Cardiac muscle cell (in vitro differentiated cells and primary cell): ENCODE measurements at regions not wholly inside any gene's neighbourhood (a gene's known extent, or its start where the extent isn't known, plus 50 kb on each side); places are given as distances from the start of the nearest gene placed in this dataset.

ENCODE experiments used
- DNase-seq, 2 donors: peaks; one replicate each; pipeline versions ENCODE4 v3.0.0 to v3.0.0-alpha.2; 2010 to 2017; ENCODE audit warnings: low read depth in 1 of 2, low spot score in 1 of 2
- H3K27ac ChIP-seq: fragments of 200-600 bp; sonication (generic); 2 replicates; pipeline ENCODE4 v1.5.1; 2016
- H3K27me3 ChIP-seq: fragments of 200-600 bp; sonication (generic); 2 replicates; pipeline ENCODE4 v1.6.0; 2016; ENCODE audit warnings: control low read depth
- H3K36me3 ChIP-seq: fragments of 200-600 bp; sonication (generic); 2 replicates; pipeline ENCODE4 v1.5.1; 2016; ENCODE audit warnings: control low read depth
- H3K4me1 ChIP-seq: fragments of 200-600 bp; sonication (generic); 2 replicates; pipeline ENCODE4 v1.8.1; 2017; ENCODE audit warnings: low read depth, mild to moderate bottlenecking, mixed run types
- H3K4me3 ChIP-seq: fragments of 200-600 bp; sonication (generic); 2 replicates; pipeline ENCODE4 v1.5.1; 2016; ENCODE audit warnings: mild to moderate bottlenecking
- H3K9me3 ChIP-seq: fragments of 200-600 bp; sonication (generic); 2 replicates; pipeline ENCODE4 v1.5.1; 2017; ENCODE audit warnings: low read depth, mild to moderate bottlenecking, control low read depth
- TF ChIP-seq, protein P1 (sequence below): IDR thresholded peaks from 2 replicates; pipeline ENCODE4 v1.5.1; 2012; ENCODE audit warnings: low read depth, mild to moderate bottlenecking, low read length

DNA sequence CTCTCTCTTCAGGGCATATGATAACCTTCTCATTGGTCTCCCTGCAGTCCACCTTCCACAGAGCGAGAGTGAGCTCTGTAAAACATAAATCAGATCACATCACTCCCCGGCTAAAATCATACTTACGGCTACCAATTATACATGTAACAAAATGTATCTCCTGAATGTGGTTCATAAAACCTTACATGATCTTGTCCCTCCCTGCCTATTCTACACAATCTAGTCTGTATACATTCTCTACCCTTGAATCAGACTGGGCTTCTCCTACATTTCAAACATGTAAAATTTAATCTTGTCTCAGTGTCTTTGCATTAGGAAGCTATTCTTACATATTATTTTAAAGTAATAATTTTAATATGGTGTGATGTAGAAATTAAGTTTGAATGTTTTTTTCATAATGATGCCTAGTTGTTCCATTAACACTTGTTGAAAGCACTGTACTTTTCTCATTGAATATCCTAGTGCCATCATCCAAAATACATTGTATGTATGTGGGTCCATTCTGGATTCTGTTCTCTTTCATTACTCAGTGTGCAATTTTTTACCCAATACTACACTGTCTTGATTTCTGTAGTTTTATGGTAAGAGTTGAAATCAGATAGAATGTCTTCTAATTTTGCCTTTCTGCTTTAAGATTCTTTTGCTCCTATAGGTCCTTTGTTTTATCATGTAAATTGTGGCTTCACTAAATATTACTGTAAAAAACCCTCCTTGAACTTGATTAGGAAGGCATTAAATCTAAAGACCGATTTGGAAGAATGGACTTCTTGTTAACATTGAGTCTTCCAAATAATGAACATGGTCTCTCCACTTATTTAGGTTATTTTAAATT lies 403.3 kb upstream of the EPHA7 start:
- no peak overlapping the region for H3K4me3 ChIP-seq
- H3K9me3 ChIP-seq: no peaks in the 10 kb centered on the region
- TF ChIP-seq, protein P1, sequence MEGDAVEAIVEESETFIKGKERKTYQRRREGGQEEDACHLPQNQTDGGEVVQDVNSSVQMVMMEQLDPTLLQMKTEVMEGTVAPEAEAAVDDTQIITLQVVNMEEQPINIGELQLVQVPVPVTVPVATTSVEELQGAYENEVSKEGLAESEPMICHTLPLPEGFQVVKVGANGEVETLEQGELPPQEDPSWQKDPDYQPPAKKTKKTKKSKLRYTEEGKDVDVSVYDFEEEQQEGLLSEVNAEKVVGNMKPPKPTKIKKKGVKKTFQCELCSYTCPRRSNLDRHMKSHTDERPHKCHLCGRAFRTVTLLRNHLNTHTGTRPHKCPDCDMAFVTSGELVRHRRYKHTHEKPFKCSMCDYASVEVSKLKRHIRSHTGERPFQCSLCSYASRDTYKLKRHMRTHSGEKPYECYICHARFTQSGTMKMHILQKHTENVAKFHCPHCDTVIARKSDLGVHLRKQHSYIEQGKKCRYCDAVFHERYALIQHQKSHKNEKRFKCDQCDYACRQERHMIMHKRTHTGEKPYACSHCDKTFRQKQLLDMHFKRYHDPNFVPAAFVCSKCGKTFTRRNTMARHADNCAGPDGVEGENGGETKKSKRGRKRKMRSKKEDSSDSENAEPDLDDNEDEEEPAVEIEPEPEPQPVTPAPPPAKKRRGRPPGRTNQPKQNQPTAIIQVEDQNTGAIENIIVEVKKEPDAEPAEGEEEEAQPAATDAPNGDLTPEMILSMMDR: no peak
- no peaks in the 10 kb centered on the region for H3K27me3 ChIP-seq
- no peaks in the 10 kb centered on the region for H3K36me3 ChIP-seq
- peaks cover 9% of the 10 kb centered on the region for H3K4me1 ChIP-seq
- DNase-seq: no peak
- H3K27ac ChIP-seq: no peak overlapping the region

DNA sequence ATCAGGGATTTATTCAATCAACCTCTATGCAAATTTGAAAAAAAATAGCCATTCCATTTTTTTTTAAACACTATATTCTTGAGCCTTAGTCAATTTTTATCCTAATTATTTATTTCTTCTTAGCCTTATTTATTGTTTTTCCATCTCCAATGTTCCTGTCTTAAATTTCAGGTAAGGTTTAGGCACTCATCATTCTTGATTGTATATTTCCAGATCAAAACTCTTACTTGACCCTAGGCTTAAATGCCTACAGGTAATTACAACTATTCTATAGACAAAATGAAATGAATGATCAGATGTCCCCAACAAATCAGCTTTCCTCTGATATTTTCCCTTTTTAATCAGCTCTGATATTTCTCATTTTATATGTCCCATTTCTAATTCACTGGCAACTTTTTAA lies 402.6 kb upstream of the EPHA7 start:
- Histone ChIP-seq H3K4me3 (no peak overlapping the region), H3K27ac (no peak overlapping the region), H3K9me3 (no peaks in the 10 kb centered on the region), H3K36me3 (no peaks in the 10 kb centered on the region), H3K4me1 (peaks cover 9% of the 10 kb centered on the region), H3K27me3 (no peaks in the 10 kb centered on the region)
- TF ChIP-seq, protein P1: no peak
- no peak for DNase-seq

DNA sequence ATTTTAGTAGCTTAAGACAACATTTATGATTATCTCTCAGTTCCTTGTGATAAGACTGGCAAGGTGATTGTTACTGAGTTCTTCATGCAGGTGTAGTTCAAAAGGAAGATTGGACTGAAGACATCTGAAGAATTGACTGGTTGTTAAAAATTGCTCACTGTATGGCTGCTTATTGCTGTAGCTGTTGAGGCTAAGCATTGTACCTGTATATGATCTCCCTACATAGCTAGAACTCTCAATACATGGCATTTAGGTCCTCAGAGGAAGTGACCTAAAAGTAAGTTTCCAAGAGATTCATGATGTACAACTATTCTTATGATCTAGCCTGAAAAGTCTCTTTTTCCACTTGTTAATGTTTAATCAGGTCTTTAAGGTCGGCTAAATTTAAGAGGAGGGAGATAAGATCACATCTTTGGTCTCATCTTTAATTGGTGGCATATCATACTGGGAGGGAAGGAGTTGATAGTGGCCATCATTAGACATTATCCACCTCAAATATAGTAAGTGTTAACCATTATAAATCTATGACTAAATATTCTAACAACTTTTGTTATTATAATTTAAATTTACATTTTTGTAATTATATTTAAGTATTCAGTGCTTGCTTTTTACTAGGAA lies 401.2 kb upstream of the EPHA7 start:
- TF ChIP-seq, protein P1: no peak
- DNase-seq: no peak
- no peak overlapping the region for H3K27ac ChIP-seq

DNA sequence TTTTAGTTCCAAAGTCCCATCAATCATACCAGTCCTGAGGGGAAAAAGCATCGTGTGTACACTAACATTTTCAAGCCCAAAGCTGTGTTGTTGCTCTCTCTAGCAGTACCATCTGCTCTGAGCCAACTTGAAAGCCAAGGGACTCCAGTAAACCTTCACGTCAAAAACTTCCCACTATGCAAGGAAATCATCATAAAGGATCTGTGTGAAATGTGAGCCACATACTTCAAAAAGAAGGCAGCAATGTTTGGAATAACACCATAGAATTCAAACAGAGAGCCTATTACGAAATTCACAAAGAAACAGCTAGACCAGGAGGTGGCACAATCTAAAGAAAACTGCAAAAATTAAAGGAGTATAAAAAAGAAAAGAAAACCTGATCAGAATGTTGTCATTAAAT lies 399.8 kb upstream of the EPHA7 start:
- Histone ChIP-seq H3K9me3 (no peaks in the 10 kb centered on the region), H3K27ac (no peak overlapping the region), H3K36me3 (no peaks in the 10 kb centered on the region), H3K4me1 (peaks cover 9% of the 10 kb centered on the region), H3K27me3 (no peaks in the 10 kb centered on the region), H3K4me3 (no peak overlapping the region)
- no peak for DNase-seq
- TF ChIP-seq, protein P1: no peak

More for the DNA sequence above, 401.2 kb upstream of the EPHA7 start:
- H3K36me3 ChIP-seq: no peaks in the 10 kb centered on the region
- no peaks in the 10 kb centered on the region for H3K9me3 ChIP-seq
- H3K4me3 ChIP-seq: no peak overlapping the region
- peaks cover 9% of the 10 kb centered on the region for H3K4me1 ChIP-seq
- H3K27me3 ChIP-seq: no peaks in the 10 kb centered on the region

DNA sequence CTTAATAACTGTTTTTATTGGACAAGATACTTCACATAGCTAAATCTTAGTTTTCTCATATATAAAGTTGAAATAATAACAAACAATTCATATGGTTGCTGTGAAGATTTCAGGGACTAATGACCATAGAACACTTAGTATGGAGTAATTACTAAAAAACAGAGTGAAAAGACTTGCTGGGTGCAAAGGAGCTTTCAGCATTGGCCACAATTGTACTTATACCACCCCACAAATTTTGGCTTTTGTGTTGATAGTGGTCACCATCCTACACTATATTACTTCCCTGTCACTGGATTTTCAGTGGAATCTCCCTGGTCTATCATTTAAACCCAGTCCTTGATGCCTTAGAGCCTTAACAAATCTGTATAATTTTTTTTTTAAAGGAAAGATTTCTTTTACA lies 398.6 kb upstream of the EPHA7 start:
- Histone ChIP-seq H3K27me3 (no peaks in the 10 kb centered on the region), H3K4me1 (peaks cover 9% of the 10 kb centered on the region), H3K27ac (no peak overlapping the region), H3K9me3 (no peaks in the 10 kb centered on the region), H3K36me3 (no peaks in the 10 kb centered on the region), H3K4me3 (no peak overlapping the region)
- TF ChIP-seq, protein P1: no peak
- DNase-seq: no peak
